Neural crest cell (in vitro differentiated cells): ENCODE measurements at regions not wholly inside any gene's neighbourhood (a gene's known extent, or its start where the extent isn't known, plus 50 kb on each side); places are given as distances from the start of the nearest gene placed in this dataset.
A peak's percentile ranks its signal among the peaks of the same experiment; 100 is the strongest.

Experiments
- DNase-seq: peaks from one replicate; pipeline ENCODE4 v3.0.0; 2021; ENCODE audit warnings: low read depth, mixed read lengths, low spot score
- H3K27ac Mint-ChIP-seq: one replicate; pipeline ENCODE4 v1.8.0; 2021; ENCODE audit warnings: mild to moderate bottlenecking, mixed read lengths; ENCODE audit not compliant: unreplicated experiment
- H3K27me3 Mint-ChIP-seq: 2 replicates; pipeline ENCODE4 v1.8.0; 2021; ENCODE audit warnings: low read depth, mild to moderate bottlenecking, mixed read lengths
- H3K36me3 Mint-ChIP-seq: 2 replicates; pipeline ENCODE4 v1.8.0; 2021; ENCODE audit warnings: low read depth, mild to moderate bottlenecking, mixed read lengths
- H3K4me1 Mint-ChIP-seq: 2 replicates; pipeline ENCODE4 v1.8.0; 2021; ENCODE audit warnings: mixed read lengths
- H3K4me3 Mint-ChIP-seq: one replicate; pipeline ENCODE4 v1.8.0; 2021; ENCODE audit warnings: mild to moderate bottlenecking, mixed read lengths
- H3K9me3 Mint-ChIP-seq: 2 replicates; pipeline ENCODE4 v1.8.0; 2021; ENCODE audit warnings: mixed read lengths
- CTCF ChIP-seq: fragments of 200-600 bp; sonication (generic); conservative IDR thresholded peaks from 2 replicates; pipeline ENCODE4 v1.5.0; 2021; ENCODE audit warnings: antibody characterized with exemption, mild to moderate bottlenecking

- Mint-ChIP-seq H3K36me3 (peaks cover 97% of the 10 kb centered on the region), H3K27ac (no peak overlapping the region), H3K4me1 (no peaks in the 10 kb centered on the region), H3K27me3 (no peaks in the 10 kb centered on the region), H3K4me3 (peak overlapping the region; percentile 29), H3K9me3 (peaks cover 31% of the 10 kb centered on the region)
- TF ChIP-seq CTCF = no peak
- no peak for DNase-seq
Measured at GRCh38 chr15:25051399-25052154, 96.8 kb downstream of the SNRPN start.

GRCh38 chr15:25052191-25052999, 97.6 kb downstream of the SNRPN start:
- H3K36me3 Mint-ChIP-seq = peaks cover 97% of the 10 kb centered on the region
- TF ChIP-seq CTCF = no peak
- H3K27me3 Mint-ChIP-seq = no peaks in the 10 kb centered on the region
- no peak overlapping the region for H3K27ac Mint-ChIP-seq
- no peak overlapping the region for H3K4me3 Mint-ChIP-seq
- no peak for DNase-seq
- H3K9me3 Mint-ChIP-seq = peaks cover 26% of the 10 kb centered on the region
- H3K4me1 Mint-ChIP-seq = no peaks in the 10 kb centered on the region

GRCh38 chr15:25053000-25053815, 98.4 kb downstream of the SNRPN start:
- Mint-ChIP-seq H3K27me3 (peaks cover 3% of the 10 kb centered on the region), H3K9me3 (peaks cover 27% of the 10 kb centered on the region), H3K36me3 (peaks cover 97% of the 10 kb centered on the region), H3K27ac (no peak overlapping the region), H3K4me3 (no peak overlapping the region), H3K4me1 (no peaks in the 10 kb centered on the region)
- no peak for TF ChIP-seq CTCF
- DNase-seq = no peak

GRCh38 chr15:25054329-25054728, 99.5 kb downstream of the SNRPN start:
- H3K27ac Mint-ChIP-seq = no peak overlapping the region
- H3K9me3 Mint-ChIP-seq = peaks cover 29% of the 10 kb centered on the region
- no peak for DNase-seq
- no peak overlapping the region for H3K4me3 Mint-ChIP-seq
- H3K4me1 Mint-ChIP-seq = no peaks in the 10 kb centered on the region
- peaks cover 99% of the 10 kb centered on the region for H3K36me3 Mint-ChIP-seq
- H3K27me3 Mint-ChIP-seq = peaks cover 4% of the 10 kb centered on the region
- no peak for TF ChIP-seq CTCF

- peaks cover 31% of the 10 kb centered on the region for H3K9me3 Mint-ChIP-seq
- peaks cover 99% of the 10 kb centered on the region for H3K36me3 Mint-ChIP-seq
- no peaks in the 10 kb centered on the region for H3K4me1 Mint-ChIP-seq
- TF ChIP-seq CTCF = no peak
- peak overlapping the region; percentile 15 for H3K4me3 Mint-ChIP-seq
- DNase-seq = no peak
- H3K27me3 Mint-ChIP-seq = peaks cover 4% of the 10 kb centered on the region
- H3K27ac Mint-ChIP-seq = no peak overlapping the region
Measured at GRCh38 chr15:25054943-25055342, 100.2 kb downstream of the SNRPN start.
